MM.1S (cell line): ENCODE measurements at regions not wholly inside any gene's neighbourhood (a gene's known extent, or its start where the extent isn't known, plus 50 kb on each side); places are given as distances from the start of the nearest gene placed in this dataset.

Experiments
- CTCF ChIP-seq: fragments of 300-600 bp; sonication (generic); IDR thresholded peaks from 2 replicates; pipeline ENCODE4 v1.5.1; 2016; ENCODE audit warnings: antibody characterized with exemption, low read length, mixed read lengths
- EZH2 ChIP-seq: fragments of 300-600 bp; sonication (generic); optimal IDR thresholded peaks from 2 replicates; pipeline ENCODE3; 2017; ENCODE audit warnings: low read depth, mild to moderate bottlenecking, antibody characterized with exemption, low read length, mixed read lengths
- EZH2phosphoT487 ChIP-seq: fragments of 300-600 bp; sonication (generic); IDR thresholded peaks from 2 replicates; pipeline ENCODE4 v1.6.1; 2018; ENCODE audit warnings: antibody characterized with exemption, low read length

- TF ChIP-seq CTCF = no peak
- no peak for TF ChIP-seq EZH2
- TF ChIP-seq EZH2phosphoT487 = no peak
These were observed 423.2 kb downstream of the PYDC2 start for GRCh38 chr3:191884132-191884531.
